Glomerular visceral epithelial cell (primary cell): ENCODE measurements at regions not wholly inside any gene's neighbourhood (a gene's known extent, or its start where the extent isn't known, plus 50 kb on each side); places are given as distances from the start of the nearest gene placed in this dataset.

Source experiments
- DNase-seq: peaks from one replicate; pipeline ENCODE4 v3.0.0-alpha.2; 2016; ENCODE audit errors: extremely low spot score

- DNase-seq: peak; percentile 8
Observed at GRCh38 chr2:224211181-224211480, 172.0 kb upstream of the SERPINE2 start.

- no peak for DNase-seq
Observed at GRCh38 chr2:224210286-224211180, 171.4 kb upstream of the SERPINE2 start.

GRCh38 chr2:224209555-224210285 lies 170.6 kb upstream of the SERPINE2 start:
- no peak for DNase-seq

GRCh38 chr2:224208443-224208842 lies 169.4 kb upstream of the SERPINE2 start:
- no peak for DNase-seq

GRCh38 chr2:224208007-224208406 lies 168.9 kb upstream of the SERPINE2 start:
- no peak for DNase-seq

GRCh38 chr2:224206816-224207215 lies 167.7 kb upstream of the SERPINE2 start:
- no peak for DNase-seq

GRCh38 chr2:224202281-224202865 lies 163.3 kb upstream of the SERPINE2 start:
- no peak for DNase-seq

GRCh38 chr2:224198436-224198835 lies 159.3 kb upstream of the SERPINE2 start:
- DNase-seq: no peak

GRCh38 chr2:224196810-224197209 lies 157.7 kb upstream of the SERPINE2 start:
- no peak for DNase-seq

- no peak for DNase-seq
Observed at GRCh38 chr2:224195925-224196571, 157.0 kb upstream of the SERPINE2 start.

GRCh38 chr2:224194161-224194560 lies 155.1 kb upstream of the SERPINE2 start:
- no peak for DNase-seq

GRCh38 chr2:224191465-224191864 lies 152.4 kb upstream of the SERPINE2 start:
- DNase-seq: no peak

- no peak for DNase-seq
Observed at GRCh38 chr2:224190936-224191270, 151.8 kb upstream of the SERPINE2 start.

GRCh38 chr2:224190234-224190935 lies 151.3 kb upstream of the SERPINE2 start:
- no peak for DNase-seq

GRCh38 chr2:224187220-224187619 lies 148.1 kb upstream of the SERPINE2 start:
- no peak for DNase-seq

- DNase-seq: no peak
Observed at GRCh38 chr2:224185023-224185601, 146.0 kb upstream of the SERPINE2 start.

- no peak for DNase-seq
Observed at GRCh38 chr2:224183086-224183485, 144.0 kb upstream of the SERPINE2 start.

GRCh38 chr2:224182498-224182897 lies 143.4 kb upstream of the SERPINE2 start:
- DNase-seq: no peak

GRCh38 chr2:224181534-224182155 lies 142.6 kb upstream of the SERPINE2 start:
- DNase-seq: no peak

GRCh38 chr2:224180810-224181209 lies 141.7 kb upstream of the SERPINE2 start:
- DNase-seq: no peak

- no peak for DNase-seq
Observed at GRCh38 chr2:224178056-224178455, 139.0 kb upstream of the SERPINE2 start.
